NOMO-1 treated with dmso at 0.1 percent for 144 hours (cell line): ENCODE measurements at regions not wholly inside any gene's neighbourhood (a gene's known extent, or its start where the extent isn't known, plus 50 kb on each side); places are given as distances from the start of the nearest gene placed in this dataset.

ENCODE experiments used
- DNase-seq: peaks from one replicate; lab custom pipeline; 2025; ENCODE audit not compliant: unreplicated experiment; lab: John Stamatoyannopoulos, UW

- DNase-seq, result no peak
These were observed 143.8 kb upstream of the ARID2 start for GRCh38 chr12:45585522-45586230.

DNA sequence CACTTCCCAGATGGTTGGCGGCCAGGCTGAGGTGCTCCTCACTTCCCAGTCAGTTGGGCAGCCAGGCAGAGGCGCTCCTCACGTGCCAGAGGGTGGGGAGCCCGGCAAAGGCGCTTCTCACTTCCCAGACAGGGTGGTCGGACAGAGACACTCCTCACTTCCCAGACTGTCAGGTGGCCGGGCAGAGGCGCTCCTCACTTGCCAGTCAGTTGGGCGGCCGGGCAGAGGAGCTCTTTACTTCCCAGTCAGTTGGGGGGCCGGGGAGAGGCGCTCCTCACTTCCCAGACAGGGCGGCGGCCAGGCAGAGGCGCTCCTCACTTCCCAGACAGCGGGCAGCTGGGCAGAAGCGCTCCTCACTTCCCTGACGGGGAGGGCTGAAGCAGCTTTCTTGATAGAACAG lies 143.0 kb upstream of the ARID2 start:
- DNase-seq, result no peak

DNA sequence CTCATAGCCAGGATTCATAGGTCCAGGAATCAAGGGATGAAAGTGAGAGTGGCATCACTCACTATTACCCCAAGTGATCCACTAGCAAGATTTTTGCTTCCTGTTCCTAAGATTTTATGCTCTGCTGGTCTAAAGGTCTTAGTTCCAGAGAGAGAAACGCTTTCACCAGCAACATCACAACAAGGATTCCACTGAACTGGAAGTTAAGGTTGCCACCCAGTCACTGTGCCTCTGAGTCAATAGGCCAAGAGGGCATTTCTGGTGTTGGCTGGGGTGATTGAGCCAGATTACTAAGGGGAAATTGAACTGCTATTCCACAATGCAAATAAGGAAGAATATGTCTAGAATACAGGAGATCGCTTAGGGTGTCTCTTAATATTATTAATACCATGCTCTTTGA lies 142.5 kb upstream of the ARID2 start:
- DNase-seq, result no peak

- DNase-seq, result no peak
These were observed 141.5 kb upstream of the ARID2 start for GRCh38 chr12:45587877-45588533.

- no peak for DNase-seq
These were observed 138.9 kb upstream of the ARID2 start for GRCh38 chr12:45590646-45591045.

- no peak for DNase-seq
These were observed 137.9 kb upstream of the ARID2 start for GRCh38 chr12:45591635-45592034.

- DNase-seq, result no peak
These were observed 133.1 kb upstream of the ARID2 start for GRCh38 chr12:45596366-45596765.

DNA sequence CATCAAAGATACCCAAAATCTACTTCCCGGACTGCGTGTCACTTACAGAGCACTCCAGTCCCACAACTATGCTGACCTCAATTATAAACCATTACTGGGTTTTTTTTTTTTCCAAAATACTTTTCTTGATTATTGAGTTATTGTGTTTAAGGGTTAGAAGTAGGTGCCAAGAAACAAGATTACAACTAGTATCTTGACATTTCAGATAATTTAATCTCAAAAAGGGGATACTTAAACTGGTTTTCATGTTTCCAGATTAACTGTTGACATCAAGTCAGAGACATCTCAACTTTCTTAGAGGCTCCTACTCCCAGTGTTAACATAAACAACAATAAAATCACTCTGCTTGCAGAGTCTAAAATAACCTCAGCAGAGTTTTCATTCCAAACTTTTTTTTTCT lies 131.2 kb upstream of the ARID2 start:
- DNase-seq, result no peak

GRCh38 chr12:45598761-45599160 lies 130.7 kb upstream of the ARID2 start:
- no peak for DNase-seq

- no peak for DNase-seq
These were observed 130.3 kb upstream of the ARID2 start for GRCh38 chr12:45599196-45599595.

DNA sequence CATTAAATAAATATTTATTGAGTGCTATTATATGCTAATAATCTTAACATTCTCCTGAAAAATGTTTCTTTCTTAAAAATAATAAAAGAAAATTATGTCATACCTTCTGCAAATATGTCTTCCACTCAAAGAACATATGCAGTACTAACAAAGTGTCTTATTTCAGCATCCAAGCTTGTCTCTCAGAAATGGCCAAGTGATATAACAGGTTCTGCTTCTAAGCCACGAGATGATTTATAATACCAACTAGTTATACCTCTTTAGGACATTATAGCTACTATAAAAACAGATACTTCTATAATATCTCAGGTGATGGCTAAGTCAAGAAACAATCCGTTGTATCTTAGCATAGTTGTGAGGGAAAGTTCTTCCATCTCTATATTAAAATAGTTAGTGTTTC lies 128.1 kb upstream of the ARID2 start:
- DNase-seq, result no peak

DNA sequence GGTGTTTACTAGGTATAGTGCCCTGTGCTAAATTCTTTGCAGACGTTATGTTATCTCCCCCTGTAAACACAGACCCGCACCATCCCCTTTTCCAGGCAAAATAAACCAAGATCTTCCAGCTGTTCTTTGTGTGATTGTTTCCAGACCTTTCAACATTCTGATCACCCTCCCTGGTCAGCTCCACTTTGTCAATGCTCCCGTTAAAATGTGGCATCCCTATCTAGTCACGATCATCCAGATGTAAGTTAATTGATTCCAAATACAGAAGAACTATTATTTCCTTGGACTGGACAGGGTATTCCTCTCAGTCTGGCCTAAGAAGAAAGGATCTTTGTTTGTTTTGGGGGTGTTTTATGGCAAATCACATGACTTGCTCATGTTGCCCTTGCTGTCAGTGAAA lies 127.6 kb upstream of the ARID2 start:
- DNase-seq, result no peak

DNA sequence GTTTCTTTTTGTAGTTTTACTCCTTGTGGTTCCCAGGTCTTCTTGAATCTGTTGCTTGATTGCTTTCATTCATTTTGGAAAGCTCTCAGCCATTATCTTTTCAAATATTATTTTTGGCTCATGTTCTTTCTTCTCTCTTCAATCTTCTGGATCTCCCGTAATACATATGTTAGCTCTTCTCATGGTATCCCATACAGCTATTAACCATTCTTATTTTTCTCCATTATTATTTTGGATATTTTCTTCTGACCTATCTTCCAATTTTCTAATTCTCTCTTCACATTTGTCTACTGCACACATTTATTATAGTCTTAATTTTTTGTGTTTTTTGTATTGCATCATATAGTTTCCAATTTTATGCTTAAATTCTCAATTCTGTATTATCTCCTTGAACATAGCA lies 123.9 kb upstream of the ARID2 start:
- DNase-seq, result no peak

- no peak for DNase-seq
These were observed 118.4 kb upstream of the ARID2 start for GRCh38 chr12:45611061-45611460.

DNA sequence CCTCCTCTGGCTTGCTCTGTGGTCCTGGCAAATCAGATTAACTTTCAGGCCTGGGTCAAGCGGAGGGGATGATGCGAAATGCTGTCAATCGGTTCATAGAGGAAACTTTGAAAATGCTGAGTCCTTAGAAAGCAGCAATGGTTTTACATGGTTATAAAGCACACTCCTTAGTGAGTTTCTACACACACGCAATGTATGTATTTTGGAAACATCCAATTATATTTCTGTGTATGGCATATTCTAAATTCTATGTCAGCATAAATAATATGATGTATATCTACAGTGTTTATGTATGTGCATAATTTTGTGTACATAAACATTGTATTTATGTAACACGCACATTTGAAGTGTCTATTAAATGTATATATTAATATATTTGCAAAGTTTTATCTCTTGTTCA lies 118.0 kb upstream of the ARID2 start:
- no peak for DNase-seq

GRCh38 chr12:45612044-45612794 lies 117.3 kb upstream of the ARID2 start:
- DNase-seq, result no peak

DNA sequence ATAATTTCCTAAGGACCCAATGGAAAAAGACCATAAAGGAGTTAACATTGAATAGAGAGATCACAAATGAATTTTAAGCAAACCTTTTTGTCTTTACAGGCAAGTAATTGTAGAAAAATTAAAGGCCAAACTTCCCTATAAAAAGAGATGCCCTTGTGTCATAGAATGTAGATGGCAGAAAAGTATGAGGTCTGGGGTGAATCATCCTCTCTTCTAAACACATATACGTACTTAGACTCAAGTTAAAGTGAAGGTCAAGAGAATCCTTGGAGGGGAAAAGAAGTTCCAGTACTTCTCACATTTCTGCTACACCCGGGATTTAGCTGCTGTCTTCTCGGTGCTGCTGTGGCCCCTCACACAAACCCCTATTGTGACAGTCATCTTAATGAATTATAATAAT lies 116.2 kb upstream of the ARID2 start:
- peak; percentile 16 for DNase-seq

DNA sequence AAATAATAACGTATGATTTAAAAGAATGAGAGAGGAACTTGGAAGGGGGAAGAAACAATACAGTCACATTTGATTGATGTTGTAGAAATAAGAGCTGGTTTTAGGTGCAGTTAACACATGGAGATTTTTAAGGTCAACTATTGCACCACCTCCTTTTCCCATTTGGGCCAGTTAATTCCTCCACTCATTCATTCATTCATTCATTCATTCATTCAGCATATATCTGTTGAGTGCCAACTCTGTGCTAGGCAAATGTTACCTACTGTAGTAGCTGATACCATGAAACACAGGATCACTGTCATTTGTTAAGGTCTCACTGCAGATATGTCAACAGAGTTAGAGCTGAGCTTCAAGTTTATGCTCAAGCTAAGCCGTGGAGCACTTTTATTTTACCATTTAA lies 115.7 kb upstream of the ARID2 start:
- DNase-seq, result no peak

- no peak for DNase-seq
These were observed 114.2 kb upstream of the ARID2 start for GRCh38 chr12:45615268-45615667.

- no peak for DNase-seq
These were observed 109.8 kb upstream of the ARID2 start for GRCh38 chr12:45619736-45620135.

DNA sequence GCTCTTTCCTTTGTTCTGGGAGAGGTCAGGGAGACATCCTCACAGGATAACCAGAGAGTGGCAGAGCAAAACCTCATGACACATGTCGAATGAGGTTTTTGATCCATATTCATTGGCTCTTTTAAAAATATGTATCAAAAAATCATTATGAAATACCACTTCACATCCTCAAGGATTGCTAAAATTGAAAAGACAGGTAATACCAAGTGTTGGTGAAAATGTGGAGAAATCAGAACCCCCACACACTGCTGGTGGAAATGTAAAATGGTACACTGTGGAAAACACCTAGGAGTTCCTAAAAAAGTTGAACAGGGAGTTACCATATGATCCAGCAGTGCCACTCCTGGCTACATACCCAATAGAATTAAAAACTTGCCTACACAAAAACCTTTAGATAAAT lies 107.8 kb upstream of the ARID2 start:
- DNase-seq, result no peak

DNA sequence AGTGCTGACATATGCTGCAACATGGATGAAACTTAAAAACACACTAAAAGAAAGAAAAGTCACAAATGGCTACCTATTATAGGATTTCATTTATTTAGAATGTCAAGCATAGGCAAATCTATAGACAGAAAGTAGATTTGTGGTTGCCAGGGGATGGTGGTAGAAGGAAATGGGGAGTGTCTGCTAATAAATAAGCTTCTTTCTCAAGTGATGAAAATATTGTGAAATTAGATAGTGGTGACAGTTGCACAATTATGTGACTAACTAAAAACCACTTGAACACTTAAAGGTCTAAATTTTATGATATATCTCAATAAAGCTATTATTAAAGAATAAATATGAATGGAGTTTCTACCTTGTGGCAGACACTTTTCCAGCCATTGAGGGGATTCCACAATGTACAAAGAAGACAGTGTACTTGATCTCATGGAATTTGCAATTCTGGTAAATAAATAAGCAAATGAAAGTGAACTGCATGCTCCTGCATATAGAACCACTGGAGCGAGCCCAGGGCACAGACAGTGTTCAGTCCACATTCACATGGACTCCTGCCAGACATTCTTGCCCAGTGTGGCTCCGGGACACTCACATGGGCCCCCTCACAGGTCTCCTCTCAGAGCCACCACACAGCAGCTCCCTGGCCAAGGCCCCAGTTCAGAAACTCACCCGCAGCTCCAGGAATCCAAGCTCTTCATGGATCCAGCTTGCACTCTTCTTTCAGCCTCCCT lies 107.1 kb upstream of the ARID2 start:
- DNase-seq, result peak; percentile 42
